ENCODE measurements at regions not wholly inside any gene's neighbourhood (a gene's known extent, or its start where the extent isn't known, plus 50 kb on each side); places are given as distances from the start of the nearest gene placed in this dataset. TPM values are rescaled to one million over a fixed set of nuclear protein-coding genes. Genes with fewer than 3 reads are reported as not detected.

GRCh38 chr2:181404472-181404871 is 52.7 kb upstream of the ITGA4 start:
- H3K27ac ChIP-seq (ENCODE audit: low read depth, low read length): no peak overlapping the region
- Mint-ChIP-seq H3K27ac (peak overlapping the region in 1 of 7 donors; percentile 24), H3K9me3 (no peaks in the 10 kb centered on the region), H3K4me1 (peaks cover 0 to 7% (median 5%) of the 10 kb centered on the region in 4 donors), H3K27me3 (no peaks in the 10 kb centered on the region), H3K36me3 (peaks cover 0 to 14% of the 10 kb centered on the region in 2 donors), H3K4me3 (no peak overlapping the region)
- no peaks in the 10 kb centered on the region for H3K4me1 ChIP-seq (ENCODE audit: insufficient read depth, low read length)
- H3K9me3 ChIP-seq (ENCODE audit: control insufficient read depth in 1 of 2, low read length in 2 of 2): no peaks in the 10 kb centered on the region
- ChIA-PET CTCF (ENCODE audit: partially characterized antibody) (interaction anchor here (1.1 to 1.4 kb wide), 2 partner anchors 9 to 62 kb away, joined by 3 read pairs; no protein-coding TSS in a partner anchor), POLR2A (ENCODE audit: partially characterized antibody) (no interaction called here)
- no peak for DNase-seq
- intact Hi-C loops (cut with micrococcal nuclease): no loop called here
- no peak overlapping the region for H3K4me3 ChIP-seq (ENCODE audit: low read length in 2 of 2)
- no peaks in the 10 kb centered on the region for H3K36me3 ChIP-seq (ENCODE audit: insufficient read depth, low read length)
- no peaks in the 10 kb centered on the region for H3K27me3 ChIP-seq (ENCODE audit: insufficient read depth, low read length)

DNA sequence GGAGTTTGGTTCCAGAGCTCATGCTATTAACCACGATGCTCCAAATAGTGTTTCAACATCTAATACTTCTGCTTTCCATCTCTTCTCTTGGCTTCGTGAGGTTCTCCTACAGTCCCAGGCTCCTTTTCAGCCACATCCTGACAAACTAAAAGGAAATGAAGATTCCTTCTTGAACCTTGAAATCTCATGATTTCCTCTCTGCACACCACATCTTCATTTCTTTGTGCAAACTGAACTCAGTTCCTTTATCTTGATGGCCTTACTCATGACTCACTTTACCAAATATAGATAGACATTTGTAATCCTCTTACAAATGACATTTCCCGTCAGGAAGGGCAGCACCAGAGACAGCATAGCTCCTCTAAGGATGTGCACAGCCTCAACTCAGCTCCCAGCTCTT is 50.0 kb upstream of the ITGA4 start:
- Mint-ChIP-seq H3K9me3 (peaks cover 0 to 5% (median under 1%) of the 10 kb centered on the region in 8 donors), H3K27ac (no peak overlapping the region), H3K27me3 (no peaks in the 10 kb centered on the region), H3K36me3 (peaks cover 2 to 19% of the 10 kb centered on the region in 2 donors), H3K4me3 (no peak overlapping the region), H3K4me1 (peaks cover 0 to 6% (median 4%) of the 10 kb centered on the region in 4 donors)
- no peaks in the 10 kb centered on the region for H3K4me1 ChIP-seq (ENCODE audit: insufficient read depth, low read length)
- H3K4me3 ChIP-seq (ENCODE audit: low read length in 2 of 2): no peak overlapping the region
- H3K27me3 ChIP-seq (ENCODE audit: insufficient read depth, low read length): no peaks in the 10 kb centered on the region
- DNase-seq: no peak
- no peaks in the 10 kb centered on the region for H3K36me3 ChIP-seq (ENCODE audit: insufficient read depth, low read length)
- ChIA-PET POLR2A (ENCODE audit: partially characterized antibody) (no interaction called here), CTCF (ENCODE audit: partially characterized antibody) (interaction anchor here (1.3 to 1.5 kb wide), 3 partner anchors 10 to 302 kb away, joined by 3 to 4 read pairs (median 4); no protein-coding TSS in a partner anchor)
- no peaks in the 10 kb centered on the region for H3K9me3 ChIP-seq (ENCODE audit: control insufficient read depth in 1 of 2, low read length in 2 of 2)
- intact Hi-C loops (cut with micrococcal nuclease): no loop called here
- H3K27ac ChIP-seq (ENCODE audit: low read depth, low read length): no peak overlapping the region

Small RNAs in the stretch of these regions (microRNA-seq; reads per million reads assigned to microRNA genes)
- not detected for gene MIR4437 (ENCODE audit: borderline microRNAs expressed, borderline number of aligned reads, borderline replicate concordance)

Measured in CD4-positive, alpha-beta memory T cell (primary cell).